CD4-positive, alpha-beta T cell treated with Interleukin-15 for 4 hours (primary cell): ENCODE measurements at regions not wholly inside any gene's neighbourhood (a gene's known extent, or its start where the extent isn't known, plus 50 kb on each side); places are given as distances from the start of the nearest gene placed in this dataset.

Experiments
- DNase-seq: peaks from one replicate; pipeline ENCODE4 v3.0.0-alpha.2; 2020; ENCODE audit warnings: low spot score

DNA sequence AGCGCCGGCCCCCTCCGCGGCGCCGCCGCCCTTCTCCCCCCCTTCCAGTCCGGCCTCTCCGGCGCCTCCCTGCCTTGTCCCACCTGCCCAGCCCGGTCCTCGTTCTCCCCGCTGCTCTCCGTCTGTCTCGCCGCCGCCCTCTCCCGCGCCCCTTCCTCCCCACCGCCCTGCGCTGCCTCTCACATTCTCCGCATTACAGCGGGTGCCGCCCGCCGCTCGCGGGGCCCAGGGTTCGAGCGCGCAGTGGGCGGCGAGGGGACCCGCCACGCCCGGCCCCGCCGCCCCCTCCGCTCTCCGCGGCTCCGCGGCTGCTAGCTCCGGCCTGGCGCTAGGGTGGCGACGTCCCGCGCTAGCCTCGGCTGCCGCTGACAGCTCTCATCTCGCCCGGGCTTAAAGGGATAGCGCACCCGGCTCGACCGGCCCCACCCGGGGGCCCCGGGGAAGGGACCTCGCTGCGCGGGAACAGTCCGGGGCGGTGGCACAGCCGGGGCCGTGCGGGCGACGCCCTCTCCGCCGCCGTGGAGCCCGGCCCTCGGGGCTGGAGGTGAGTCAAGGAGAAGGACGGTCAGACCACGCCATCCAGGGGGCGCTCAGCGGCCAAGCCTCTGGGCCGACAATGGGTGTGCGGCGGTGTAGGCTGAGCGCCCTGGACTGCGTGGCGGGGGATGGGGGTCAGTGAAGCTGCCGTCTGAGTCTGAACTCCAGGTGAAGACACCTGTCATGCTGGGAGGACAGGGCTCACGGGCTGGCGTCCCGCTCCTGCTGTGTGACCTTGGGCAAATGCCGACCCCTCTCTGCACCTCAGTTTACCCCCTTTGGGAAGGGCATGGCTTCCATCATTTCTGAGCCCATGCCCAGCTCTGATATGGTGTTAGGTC, 187.4 kb upstream of the LINGO1 start:
- DNase-seq, result no peak

DNA sequence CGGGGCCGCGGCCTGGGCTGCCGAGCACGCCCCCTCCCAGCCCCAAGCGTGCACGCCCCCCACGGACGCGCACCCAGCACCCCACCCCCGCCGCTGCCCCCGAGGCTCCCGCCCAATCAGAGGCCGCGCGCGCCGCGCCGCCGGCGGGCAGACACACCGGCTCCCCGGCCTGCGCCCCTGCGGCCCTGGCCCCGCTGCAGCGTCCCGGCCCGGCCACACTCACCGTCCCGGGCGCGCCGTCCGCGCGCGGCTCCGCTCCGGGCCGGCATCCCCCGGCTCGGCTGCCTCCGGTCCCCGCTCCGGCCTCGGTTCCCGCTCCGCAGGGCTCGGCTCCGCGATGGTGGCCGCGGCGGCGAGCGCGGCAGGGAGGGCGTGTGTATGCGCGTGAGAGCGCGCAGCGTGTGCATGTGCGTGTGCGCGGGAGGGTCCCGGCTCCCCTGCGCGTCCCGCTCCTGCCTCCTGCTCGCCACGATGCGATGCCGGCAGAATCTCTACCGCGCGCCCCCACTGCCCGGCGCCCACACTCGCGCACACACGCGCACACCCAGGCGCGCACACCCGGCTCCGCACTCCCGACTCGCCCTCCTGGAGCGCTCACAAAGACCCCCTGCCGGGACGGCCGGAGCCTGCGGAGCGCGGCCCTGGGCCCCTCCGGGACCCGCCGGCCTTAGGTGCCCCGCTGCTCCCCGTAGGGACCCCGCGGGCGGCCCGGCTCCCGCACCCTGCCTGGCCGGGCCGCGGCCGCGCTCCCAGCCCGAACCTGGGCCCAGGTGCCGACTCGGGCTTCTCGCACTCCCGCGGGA, 186.5 kb upstream of the LINGO1 start:
- no peak for DNase-seq

DNA sequence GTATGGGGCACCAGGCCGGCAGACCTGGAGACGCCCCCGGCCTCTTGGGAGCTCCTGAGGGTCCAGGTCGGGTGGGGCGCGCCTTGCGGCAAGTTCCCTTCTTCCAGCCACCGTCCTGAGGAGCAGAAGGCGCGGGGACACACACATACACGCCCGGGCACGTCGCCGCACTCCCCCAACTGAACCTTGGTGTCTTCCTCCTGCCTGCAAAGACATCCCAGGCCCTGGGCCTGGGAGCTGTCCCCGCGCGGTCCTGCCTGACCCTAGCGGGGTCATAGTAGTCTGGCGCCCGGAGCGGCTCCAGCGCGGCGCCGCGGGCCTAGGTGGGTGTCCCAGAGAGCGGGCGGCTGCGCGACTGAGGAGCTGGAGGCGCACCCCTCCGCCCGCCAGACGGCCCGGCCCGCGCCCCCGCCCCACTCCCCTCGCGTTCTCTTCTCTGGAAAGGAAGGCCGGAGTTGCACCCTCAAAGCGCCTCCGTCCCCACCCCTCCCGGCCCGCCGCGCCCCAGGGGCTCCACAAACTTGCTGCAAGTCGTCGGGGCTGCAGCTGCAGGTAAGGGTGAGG, 185.9 kb upstream of the LINGO1 start:
- DNase-seq, result no peak

DNA sequence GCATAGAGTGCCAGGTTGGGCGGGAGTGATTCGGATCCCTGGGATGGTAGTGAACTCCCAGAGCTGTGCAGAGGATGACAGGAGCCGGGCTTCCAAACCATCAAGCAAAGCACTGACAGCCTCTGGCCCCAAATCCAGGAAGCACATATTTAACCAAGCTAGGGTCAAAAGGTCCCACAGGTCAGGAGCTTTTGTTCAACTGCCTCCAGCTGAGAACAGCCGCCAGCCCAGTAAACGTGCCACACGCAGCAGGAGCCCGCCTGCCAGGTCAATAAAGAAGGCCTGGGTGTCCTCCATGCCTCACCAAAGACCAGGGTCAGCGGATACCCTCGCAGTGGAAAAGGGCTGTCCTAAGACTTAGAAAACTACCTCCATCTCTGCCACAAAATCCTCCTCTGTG, 184.7 kb upstream of the LINGO1 start:
- DNase-seq, result no peak

GRCh38 chr15:77816983-77817382, 184.3 kb upstream of the LINGO1 start:
- no peak for DNase-seq

- no peak for DNase-seq
Observed at GRCh38 chr15:77815015-77815414, 182.3 kb upstream of the LINGO1 start.

DNA sequence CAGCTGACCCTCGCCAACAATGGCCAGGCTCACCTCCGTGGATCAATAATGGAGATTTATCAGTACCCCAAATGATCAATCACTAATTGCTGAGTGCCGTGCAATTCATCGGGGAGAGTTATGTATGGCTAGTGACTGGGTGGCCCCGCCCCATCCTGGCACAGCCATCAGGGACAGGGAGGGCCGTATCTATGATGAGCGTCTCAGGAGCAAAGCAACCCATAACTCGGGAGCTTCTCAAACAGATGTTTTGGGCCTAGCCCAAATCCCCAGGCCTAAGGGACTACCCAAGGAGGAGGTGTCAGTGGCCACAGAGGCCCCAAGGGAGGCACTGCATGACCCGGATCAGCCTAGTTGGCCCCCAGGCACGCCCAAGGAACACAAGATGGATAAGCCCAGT, 180.0 kb upstream of the LINGO1 start:
- DNase-seq, result no peak

- DNase-seq, result no peak
Observed at GRCh38 chr15:77811270-77811669, 178.6 kb upstream of the LINGO1 start.

DNA sequence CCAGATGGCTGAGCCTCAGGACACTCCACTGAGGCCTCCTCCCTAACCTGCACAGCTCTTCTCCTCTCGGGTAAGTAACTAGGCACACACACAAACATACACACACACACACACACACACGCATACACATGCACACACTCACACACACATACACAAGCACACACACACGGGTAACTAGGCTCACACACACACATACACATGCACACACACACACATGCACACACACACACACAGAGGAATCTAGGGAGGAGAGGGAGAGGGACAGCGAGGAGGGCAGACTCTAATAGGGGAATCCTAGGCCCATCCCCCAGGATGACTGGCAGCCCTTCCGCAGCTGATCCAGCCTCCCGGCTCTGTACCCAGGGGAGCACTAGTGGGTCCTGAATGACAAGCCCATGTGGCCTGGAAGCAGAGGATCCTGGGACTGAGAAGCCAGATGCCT, 177.4 kb upstream of the LINGO1 start:
- no peak for DNase-seq

GRCh38 chr15:77808581-77809177, 176.0 kb upstream of the LINGO1 start:
- no peak for DNase-seq

DNA sequence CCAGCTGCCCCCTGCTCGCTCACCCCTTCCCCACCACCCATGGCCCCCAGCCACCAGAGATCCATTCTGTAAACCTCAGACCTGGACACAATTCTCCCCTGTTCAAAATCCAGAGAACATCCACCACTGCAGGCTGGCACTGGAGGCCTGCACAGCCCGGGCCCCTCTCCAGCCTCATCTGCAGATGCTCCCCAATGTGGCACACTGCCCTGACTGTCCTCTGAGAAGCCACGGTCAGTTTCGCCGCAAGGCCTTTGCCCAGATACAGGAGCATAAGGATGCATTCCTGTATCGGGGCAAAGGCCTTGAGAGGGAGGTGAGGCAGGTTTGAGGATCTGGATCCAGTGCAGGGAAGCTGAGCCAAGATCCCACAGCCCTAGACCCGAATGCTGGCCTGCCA, 175.4 kb upstream of the LINGO1 start:
- no peak for DNase-seq

DNA sequence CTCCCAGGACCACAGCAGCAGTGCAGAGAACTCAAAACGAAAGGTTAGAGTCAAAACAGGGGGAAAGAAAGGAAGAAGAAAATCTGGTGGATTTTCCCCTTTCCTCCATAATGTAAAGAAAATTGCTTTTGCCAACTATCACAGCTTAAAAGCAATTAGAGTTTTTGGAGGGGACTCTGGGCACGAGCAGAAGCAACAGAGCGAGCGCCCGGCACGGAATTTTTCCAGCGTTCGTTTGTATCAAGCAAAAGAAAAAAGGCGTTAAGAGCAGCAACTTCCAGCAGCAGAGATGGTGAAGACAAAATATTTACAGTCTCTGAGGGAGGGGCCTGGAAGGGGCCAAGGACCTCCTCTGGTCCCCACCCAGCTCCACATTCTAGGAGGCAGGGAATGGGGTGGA, 174.9 kb upstream of the LINGO1 start:
- no peak for DNase-seq

GRCh38 chr15:77807115-77807514, 174.4 kb upstream of the LINGO1 start:
- DNase-seq, result no peak

DNA sequence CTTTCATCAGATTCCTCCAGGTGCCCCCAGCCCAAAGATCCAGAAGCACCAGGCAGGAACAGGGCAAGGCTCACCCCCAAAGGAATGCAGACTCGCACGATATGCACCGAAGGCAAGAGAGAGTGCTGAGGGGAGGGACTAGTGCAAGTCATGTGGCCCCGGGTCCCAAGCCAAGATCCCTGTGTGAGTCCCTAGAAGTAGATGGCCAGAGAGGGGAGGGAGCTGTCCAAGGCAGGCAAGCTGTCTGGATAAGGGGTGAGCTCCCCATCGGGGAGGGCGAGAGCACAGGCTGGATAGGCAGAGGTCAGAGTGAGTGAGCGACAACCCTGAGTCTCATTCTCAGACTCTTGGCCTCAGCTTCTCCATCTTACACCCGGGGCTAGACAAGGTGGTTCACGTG, 171.5 kb upstream of the LINGO1 start:
- DNase-seq, result no peak

DNA sequence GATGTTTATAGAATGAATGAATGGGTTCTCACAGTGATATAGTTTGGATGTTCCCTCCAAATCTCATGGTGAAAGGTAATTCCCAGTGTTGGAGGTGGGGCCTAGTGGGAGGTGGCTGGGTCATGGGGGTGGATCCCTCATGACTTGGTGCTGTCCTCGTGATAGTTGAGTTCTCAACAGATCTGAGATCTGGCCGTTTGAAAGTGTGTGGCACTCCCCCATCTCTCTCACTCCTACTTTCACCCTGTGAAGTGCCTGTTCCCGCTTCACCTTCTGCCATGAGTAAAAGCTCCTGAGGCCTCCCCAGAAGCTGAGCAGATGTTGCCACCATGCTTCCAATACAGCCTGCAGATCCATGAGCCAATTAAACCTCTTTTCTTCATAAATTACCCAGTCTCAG, 170.8 kb upstream of the LINGO1 start:
- no peak for DNase-seq

GRCh38 chr15:77800305-77800704, 167.6 kb upstream of the LINGO1 start:
- DNase-seq, result no peak

DNA sequence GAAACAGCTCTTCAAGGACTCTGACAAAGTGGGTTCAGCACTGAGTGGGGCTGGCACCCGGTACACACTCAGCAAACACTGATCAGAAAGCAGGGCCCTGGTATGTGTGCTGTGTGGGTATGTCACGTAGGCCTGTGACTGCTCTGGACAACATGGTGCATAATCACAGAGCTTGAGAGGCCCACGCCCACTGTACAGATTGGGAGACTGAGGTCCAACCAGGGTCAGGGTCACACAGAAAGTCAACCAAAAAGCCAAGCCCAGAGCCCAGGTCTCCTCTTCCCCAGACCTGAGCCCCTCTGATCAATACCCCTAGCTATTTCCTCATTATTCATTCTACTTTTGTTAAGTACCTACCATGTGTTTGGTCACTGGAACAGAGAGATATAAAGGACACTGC, 166.1 kb upstream of the LINGO1 start:
- DNase-seq, result no peak

DNA sequence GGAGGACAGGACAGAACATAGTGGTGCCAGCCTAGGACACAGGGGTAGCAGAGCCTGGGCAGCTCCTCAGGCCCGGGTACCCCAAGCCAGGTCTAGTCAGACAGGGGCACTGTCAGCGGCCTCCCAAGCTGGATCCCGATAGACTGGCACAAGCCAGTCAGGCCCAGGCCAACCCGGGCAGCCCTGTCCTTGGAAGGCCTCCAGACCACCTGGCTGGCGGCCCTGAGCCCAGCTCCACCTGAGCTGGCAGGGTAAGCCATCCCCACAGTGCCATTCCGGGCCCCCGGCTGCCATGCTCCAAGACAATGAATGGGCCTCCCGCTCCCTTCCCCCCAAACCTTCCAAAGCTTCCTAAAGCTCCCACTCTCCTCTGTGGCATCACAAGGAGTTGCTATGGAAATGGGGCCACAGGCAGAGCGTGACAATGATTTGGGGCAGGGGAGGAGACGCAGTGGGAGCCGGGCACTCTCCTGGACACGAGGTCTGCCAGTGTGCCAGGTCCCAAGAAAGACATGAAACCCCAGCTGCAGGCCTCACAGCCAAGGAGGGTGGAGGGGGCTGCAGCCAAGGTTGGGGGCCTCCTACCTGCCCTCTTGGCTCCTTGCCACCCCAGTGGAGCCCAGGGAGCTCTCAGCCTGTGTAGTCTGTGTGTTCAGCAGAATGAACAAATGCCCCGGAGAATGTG, 165.6 kb upstream of the LINGO1 start:
- DNase-seq, result no peak

DNA sequence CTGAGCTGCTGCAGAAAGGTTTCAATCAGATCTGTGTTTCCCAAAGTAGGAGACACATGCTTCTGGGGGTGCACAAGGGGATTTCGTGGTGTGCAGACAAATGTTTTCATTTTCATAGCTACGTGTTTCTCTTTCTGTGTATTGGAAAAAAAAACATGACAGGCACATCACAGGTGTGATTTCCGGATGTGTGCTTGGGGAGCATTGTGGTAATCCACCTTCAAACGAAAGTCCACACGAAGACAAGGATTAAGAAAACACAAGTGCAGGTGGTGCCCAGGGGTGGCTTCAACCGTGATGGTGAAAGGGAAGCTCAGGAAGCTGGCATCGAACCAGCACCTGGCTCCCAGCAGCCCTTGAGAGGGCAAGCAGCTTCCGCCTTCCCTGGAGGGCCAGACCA, 164.6 kb upstream of the LINGO1 start:
- DNase-seq, result no peak

DNA sequence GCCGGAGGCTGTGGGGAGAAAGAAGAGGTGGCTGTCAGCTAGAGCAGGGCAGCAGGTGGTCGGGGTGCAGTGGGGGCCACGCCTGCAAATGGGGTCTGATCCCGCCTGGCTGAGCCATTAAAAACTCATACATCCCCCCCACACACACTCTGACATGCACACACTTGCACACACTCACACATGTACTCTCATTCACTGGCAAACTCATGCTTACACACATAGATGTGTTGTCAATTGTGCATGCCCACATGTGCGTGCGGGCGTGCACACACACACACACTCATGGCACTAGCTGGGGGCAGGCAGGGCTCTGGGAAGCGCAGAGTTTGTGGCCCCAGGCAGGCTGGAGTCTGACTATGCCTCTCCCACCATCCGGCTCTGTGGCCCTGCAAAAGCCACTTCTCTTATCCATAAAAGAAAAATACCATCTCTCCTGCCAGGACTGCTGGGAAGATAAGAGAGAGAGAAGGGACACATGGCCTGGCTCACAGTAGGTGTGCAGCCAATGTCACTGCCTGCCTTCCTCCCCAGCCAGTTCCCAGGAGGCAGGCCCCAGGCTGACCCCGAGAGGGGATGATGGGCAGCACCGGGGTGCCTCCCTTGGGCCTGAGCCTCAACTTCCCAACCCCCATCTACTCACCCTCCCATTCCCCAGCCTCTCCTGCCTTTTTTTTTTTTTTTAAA, 163.5 kb upstream of the LINGO1 start:
- no peak for DNase-seq

GRCh38 chr15:77795446-77795845, 162.7 kb upstream of the LINGO1 start:
- no peak for DNase-seq
